Stimulated activated naive CD8-positive, alpha-beta T cell treated with anti-CD3 and anti-CD28 coated beads, Interleukin-15, amount 100 ng/mL, for 72 hours (primary cell): ENCODE measurements at regions not wholly inside any gene's neighbourhood (a gene's known extent, or its start where the extent isn't known, plus 50 kb on each side); places are given as distances from the start of the nearest gene placed in this dataset.
A peak's percentile ranks its signal among the peaks of the same experiment; 100 is the strongest.

Experiments
- ATAC-seq: fragments of 150-1000 bp; cut with Tn5 transposase; 2 replicates; pipeline ENCODE4 v1.10.0; 2021; ENCODE audit warnings: mild to moderate bottlenecking, moderate library complexity
- DNase-seq, 2 donors: peaks; one replicate each; pipeline ENCODE4 v3.0.0; 2021 to 2022
- H3K27ac Mint-ChIP-seq, 2 donors: one replicate each; pipeline ENCODE4 v1.8.0; 2022; ENCODE audit warnings: mild to moderate bottlenecking in 2 of 2, mixed read lengths in 2 of 2, moderate library complexity in 2 of 2
- H3K27me3 Mint-ChIP-seq: one replicate; pipeline ENCODE4 v1.8.0; 2022; ENCODE audit warnings: mixed read lengths
- H3K4me1 Mint-ChIP-seq: one replicate; pipeline ENCODE4 v1.8.0; 2022; ENCODE audit warnings: mild to moderate bottlenecking, mixed read lengths
- H3K4me3 Mint-ChIP-seq, 2 donors: one replicate each; pipeline ENCODE4 v1.8.0; 2022; ENCODE audit warnings: mild to moderate bottlenecking in 2 of 2, mixed read lengths in 2 of 2, moderate library complexity in 1 of 2
- H3K9me3 Mint-ChIP-seq, 2 donors: one replicate each; pipeline ENCODE4 v1.8.0; 2022; ENCODE audit warnings: mixed read lengths in 2 of 2

DNA sequence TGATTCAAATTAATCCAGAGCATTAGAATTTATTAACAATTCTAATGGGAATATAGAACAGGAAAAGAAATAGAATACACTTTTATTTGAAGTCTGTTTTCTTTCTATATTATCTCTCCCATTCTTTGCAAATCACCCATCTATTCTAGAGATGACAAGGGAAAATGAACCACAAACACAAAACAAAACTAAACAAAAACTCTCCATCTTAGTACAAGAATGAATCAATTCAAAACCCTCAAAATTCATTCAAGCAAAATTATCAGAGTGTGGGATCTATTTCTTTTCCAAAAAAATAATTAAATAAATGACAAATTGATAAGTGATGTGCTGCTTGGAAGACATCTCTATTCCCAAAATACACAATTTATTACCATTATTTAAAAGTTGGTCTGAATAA lies 400.1 kb upstream of the NWD2 start:
- no peaks in the 10 kb centered on the region for H3K9me3 Mint-ChIP-seq
- no peak overlapping the region for H3K27ac Mint-ChIP-seq
- H3K27me3 Mint-ChIP-seq, result no peaks in the 10 kb centered on the region
- no peak overlapping the region for H3K4me3 Mint-ChIP-seq
- no peaks in the 10 kb centered on the region for H3K4me1 Mint-ChIP-seq
- DNase-seq (no peak), ATAC-seq (no peak)

DNA sequence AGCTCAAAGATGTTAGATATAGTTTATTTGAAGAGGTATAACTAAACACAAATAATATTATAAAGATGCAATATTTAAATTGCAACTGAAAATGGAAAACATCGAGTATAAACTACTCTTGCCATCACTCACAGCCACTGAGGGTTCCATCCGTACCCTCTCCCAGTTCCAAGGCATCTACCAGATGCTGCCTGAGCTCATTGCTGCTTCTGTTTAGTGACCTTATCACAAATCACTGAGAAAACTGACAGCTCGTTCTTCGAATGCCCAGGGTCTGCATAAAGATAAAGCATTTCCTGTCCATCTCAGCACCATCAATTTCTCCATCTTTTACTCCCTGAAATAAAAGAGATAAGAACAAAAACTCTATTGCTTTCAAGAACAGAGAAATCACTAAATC lies 391.7 kb upstream of the NWD2 start:
- peaks cover 0 to 14% of the 10 kb centered on the region in 2 donors for H3K9me3 Mint-ChIP-seq
- H3K4me1 Mint-ChIP-seq, result no peaks in the 10 kb centered on the region
- ATAC-seq, result no peak
- H3K27ac Mint-ChIP-seq, result no peak overlapping the region
- H3K27me3 Mint-ChIP-seq, result no peaks in the 10 kb centered on the region
- no peak overlapping the region for H3K4me3 Mint-ChIP-seq
- no peak for DNase-seq

GRCh38 chr4:36854554-36854953 lies 390.0 kb upstream of the NWD2 start:
- H3K9me3 Mint-ChIP-seq, result peaks cover 10 to 14% of the 10 kb centered on the region in 2 donors
- H3K27me3 Mint-ChIP-seq, result no peaks in the 10 kb centered on the region
- no peak for DNase-seq
- no peak overlapping the region for H3K4me3 Mint-ChIP-seq
- ATAC-seq, result no peak
- H3K27ac Mint-ChIP-seq, result no peak overlapping the region
- no peaks in the 10 kb centered on the region for H3K4me1 Mint-ChIP-seq

GRCh38 chr4:36863601-36864000 lies 380.9 kb upstream of the NWD2 start:
- peaks cover 0 to 6% of the 10 kb centered on the region in 2 donors for H3K9me3 Mint-ChIP-seq
- DNase-seq (no peak), ATAC-seq (no peak)
- H3K27ac Mint-ChIP-seq, result no peak overlapping the region
- H3K4me1 Mint-ChIP-seq, result no peaks in the 10 kb centered on the region
- H3K4me3 Mint-ChIP-seq, result no peak overlapping the region
- no peaks in the 10 kb centered on the region for H3K27me3 Mint-ChIP-seq

GRCh38 chr4:36870121-36870520 lies 374.4 kb upstream of the NWD2 start:
- H3K4me3 Mint-ChIP-seq, result no peak overlapping the region
- H3K27me3 Mint-ChIP-seq, result no peaks in the 10 kb centered on the region
- no peak for DNase-seq

DNA sequence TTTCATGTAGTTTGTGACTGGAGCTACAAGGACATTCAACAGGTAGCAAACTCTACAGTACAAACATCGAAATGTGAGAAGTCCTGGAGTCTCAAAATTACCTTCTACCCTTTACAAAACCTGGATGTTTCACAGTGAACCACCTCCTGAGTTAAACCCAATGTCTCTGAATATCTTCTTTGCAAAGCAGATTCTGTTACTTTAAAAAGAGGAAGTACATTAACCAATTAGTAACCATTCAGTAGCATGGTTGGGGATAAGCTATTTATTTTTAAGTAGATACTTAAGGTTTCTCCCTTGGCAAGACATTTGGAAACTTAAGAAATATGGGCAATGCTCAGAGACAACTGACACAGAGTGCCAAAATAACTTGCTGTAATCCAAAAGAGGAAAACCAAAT lies 371.9 kb upstream of the NWD2 start:
- DNase-seq (no peak), ATAC-seq (no peak)
- no peaks in the 10 kb centered on the region for H3K4me1 Mint-ChIP-seq
- H3K27ac Mint-ChIP-seq, result no peak overlapping the region
- no peaks in the 10 kb centered on the region for H3K27me3 Mint-ChIP-seq
- no peak overlapping the region for H3K4me3 Mint-ChIP-seq
- H3K9me3 Mint-ChIP-seq, result peaks cover 0 to 4% of the 10 kb centered on the region in 2 donors

More at GRCh38 chr4:36870121-36870520, 374.4 kb upstream of the NWD2 start:
- Mint-ChIP-seq H3K27ac (no peak overlapping the region), H3K9me3 (peaks cover 0 to 4% of the 10 kb centered on the region in 2 donors), H3K4me1 (no peaks in the 10 kb centered on the region)
- no peak for ATAC-seq

DNA sequence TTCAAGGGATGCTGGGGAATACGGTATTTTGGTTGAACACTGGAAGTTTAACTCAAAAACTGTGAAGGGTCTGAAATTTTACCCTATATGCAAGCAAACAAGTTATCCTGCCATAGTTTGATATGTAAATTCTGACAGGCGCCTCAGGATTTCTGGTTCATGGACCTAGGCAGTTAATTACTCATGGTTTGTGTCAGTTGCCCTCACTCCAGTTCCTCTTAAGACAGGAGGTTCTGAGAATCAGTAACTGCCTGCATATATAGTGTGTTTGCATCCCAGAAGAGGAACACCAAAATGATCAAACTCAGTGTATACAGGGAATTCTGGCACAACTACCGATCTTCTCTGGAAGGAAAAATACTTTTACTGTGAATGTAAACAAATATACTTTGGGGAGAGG lies 360.4 kb upstream of the NWD2 start:
- ATAC-seq, result no peak

GRCh38 chr4:36891971-36892370 lies 352.6 kb upstream of the NWD2 start:
- H3K9me3 Mint-ChIP-seq, result peaks cover 0 to 4% of the 10 kb centered on the region in 2 donors
- H3K27me3 Mint-ChIP-seq, result no peaks in the 10 kb centered on the region
- DNase-seq (no peak), ATAC-seq (no peak)
- no peak overlapping the region for H3K4me3 Mint-ChIP-seq
- no peaks in the 10 kb centered on the region for H3K4me1 Mint-ChIP-seq
- H3K27ac Mint-ChIP-seq, result no peak overlapping the region

More for the DNA sequence above, 360.4 kb upstream of the NWD2 start:
- Mint-ChIP-seq H3K27ac (no peak overlapping the region), H3K27me3 (no peaks in the 10 kb centered on the region), H3K9me3 (peaks cover 0 to under 1% of the 10 kb centered on the region in 2 donors), H3K4me3 (no peak overlapping the region), H3K4me1 (no peaks in the 10 kb centered on the region)
- no peak for DNase-seq

- Mint-ChIP-seq H3K4me3 (no peak overlapping the region), H3K4me1 (no peaks in the 10 kb centered on the region), H3K27me3 (no peaks in the 10 kb centered on the region), H3K9me3 (peaks cover 0 to 5% of the 10 kb centered on the region in 2 donors), H3K27ac (peak overlapping the region in 1 of 2 donors; percentile 12)
- DNase-seq, result no peak
- ATAC-seq, result no peak
Measured at GRCh38 chr4:36900446-36900987, 344.0 kb upstream of the NWD2 start.

DNA sequence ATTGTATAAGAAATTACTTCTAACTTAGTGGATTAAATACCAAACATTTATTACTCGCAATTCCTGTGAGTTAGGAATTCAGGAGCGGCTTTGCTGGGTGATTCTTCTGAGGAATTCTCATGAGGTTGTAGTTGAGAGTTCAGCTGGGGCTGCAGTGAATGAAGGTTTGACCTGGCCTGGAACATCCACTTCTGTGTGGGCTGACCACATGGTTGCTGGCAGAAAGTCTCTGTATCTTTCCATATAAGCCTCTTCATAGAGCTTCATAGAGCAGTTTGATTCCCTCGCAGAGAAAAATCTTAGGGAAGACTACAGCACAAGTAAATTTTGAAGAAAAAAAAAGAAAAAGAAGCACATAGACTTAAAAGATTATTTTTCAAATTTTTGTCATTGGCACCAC lies 339.7 kb upstream of the NWD2 start:
- no peaks in the 10 kb centered on the region for H3K4me1 Mint-ChIP-seq
- no peak overlapping the region for H3K4me3 Mint-ChIP-seq
- H3K9me3 Mint-ChIP-seq, result no peaks in the 10 kb centered on the region
- no peak for DNase-seq
- no peak for ATAC-seq
- no peak overlapping the region for H3K27ac Mint-ChIP-seq
- H3K27me3 Mint-ChIP-seq, result no peaks in the 10 kb centered on the region

DNA sequence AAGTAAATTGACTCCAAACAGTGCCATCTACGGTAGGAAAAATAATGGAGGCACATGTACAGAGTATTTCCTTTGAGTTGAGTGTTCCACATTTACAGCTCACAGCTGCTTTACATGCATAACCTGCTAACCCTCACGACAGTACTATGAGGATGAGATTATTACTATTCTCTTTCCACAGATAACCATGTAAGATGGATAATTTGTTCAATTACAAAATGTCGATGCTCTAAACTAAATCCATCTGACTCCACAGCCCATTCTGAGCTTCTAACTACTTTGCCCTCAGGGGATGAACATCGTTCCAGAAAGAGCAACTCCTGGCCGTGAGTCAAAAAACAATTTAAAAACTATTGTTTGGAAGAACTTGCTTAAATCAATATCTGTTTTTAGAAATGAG lies 330.4 kb upstream of the NWD2 start:
- no peaks in the 10 kb centered on the region for H3K4me1 Mint-ChIP-seq
- ATAC-seq (no peak), DNase-seq (no peak)
- no peak overlapping the region for H3K4me3 Mint-ChIP-seq
- H3K27me3 Mint-ChIP-seq, result no peaks in the 10 kb centered on the region
- peaks cover 0 to 8% of the 10 kb centered on the region in 2 donors for H3K9me3 Mint-ChIP-seq
- no peak overlapping the region for H3K27ac Mint-ChIP-seq

DNA sequence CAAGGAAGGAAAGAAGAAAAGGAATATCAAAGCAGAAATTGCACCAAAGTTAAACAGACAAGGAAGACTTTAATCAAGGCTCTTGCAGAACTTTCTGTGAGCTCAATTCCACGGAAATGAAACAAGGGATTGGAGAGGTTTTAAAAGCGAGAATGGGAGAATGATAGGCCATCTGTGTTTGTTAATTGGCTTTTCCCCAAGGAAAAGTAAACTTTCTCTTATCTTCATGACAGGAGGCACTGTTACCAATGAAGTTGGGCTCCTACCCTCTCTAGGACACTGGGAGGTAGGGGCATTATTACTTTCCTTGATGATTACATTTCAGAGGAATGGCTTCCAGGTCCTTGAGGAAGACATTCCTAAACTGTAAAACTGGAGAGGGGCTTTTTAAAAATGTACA lies 328.8 kb upstream of the NWD2 start:
- ATAC-seq (no peak), DNase-seq (no peak)
- Mint-ChIP-seq H3K27me3 (no peaks in the 10 kb centered on the region), H3K4me3 (no peak overlapping the region), H3K9me3 (peaks cover 0 to 8% of the 10 kb centered on the region in 2 donors), H3K27ac (no peak overlapping the region), H3K4me1 (no peaks in the 10 kb centered on the region)

GRCh38 chr4:36917413-36917812 lies 327.1 kb upstream of the NWD2 start:
- DNase-seq (no peak), ATAC-seq (no peak)
- Mint-ChIP-seq H3K27me3 (no peaks in the 10 kb centered on the region), H3K27ac (no peak overlapping the region), H3K4me1 (no peaks in the 10 kb centered on the region), H3K4me3 (no peak overlapping the region), H3K9me3 (peaks cover 0 to 8% of the 10 kb centered on the region in 2 donors)

- Mint-ChIP-seq H3K27me3 (no peaks in the 10 kb centered on the region), H3K4me3 (no peak overlapping the region), H3K4me1 (no peaks in the 10 kb centered on the region), H3K27ac (no peak overlapping the region), H3K9me3 (no peaks in the 10 kb centered on the region)
- no peak for DNase-seq
- ATAC-seq, result no peak
Measured at GRCh38 chr4:36919721-36920120, 324.8 kb upstream of the NWD2 start.

DNA sequence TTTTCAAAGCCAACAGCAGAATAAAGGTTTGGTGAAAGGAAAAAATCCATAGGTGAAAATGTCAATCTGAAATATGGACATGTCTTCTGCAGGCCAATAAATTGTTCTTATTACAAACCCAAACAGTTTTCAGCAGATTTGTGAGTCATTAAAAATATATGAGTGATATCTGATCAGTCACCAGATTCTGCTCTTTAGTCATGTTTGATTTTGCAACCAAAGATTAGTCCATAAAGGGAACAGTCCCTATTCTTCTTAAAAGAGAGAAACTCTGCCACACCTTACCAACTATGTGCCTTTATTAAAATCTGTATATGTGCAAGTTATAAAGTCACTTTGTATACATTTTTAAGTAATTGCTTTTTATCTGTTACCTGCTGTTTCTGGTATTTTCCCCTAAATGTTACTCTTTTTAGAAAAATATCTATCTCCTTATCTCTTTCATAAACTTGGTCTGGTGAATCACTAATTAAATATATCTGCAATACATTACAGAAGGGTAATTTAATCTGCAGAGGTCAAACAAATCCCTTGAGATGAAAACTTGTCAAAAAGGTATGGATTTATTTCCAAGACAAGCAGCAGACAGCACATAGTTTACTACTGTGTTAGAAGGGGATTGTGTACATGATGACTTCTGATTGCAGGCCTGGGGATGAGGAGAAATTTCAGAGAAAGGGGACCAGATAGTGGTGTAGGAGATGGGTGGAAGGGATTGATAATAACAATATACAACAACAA lies 322.9 kb upstream of the NWD2 start:
- no peak overlapping the region for H3K4me3 Mint-ChIP-seq
- DNase-seq (no peak), ATAC-seq (no peak)
- H3K27me3 Mint-ChIP-seq, result no peaks in the 10 kb centered on the region
- no peaks in the 10 kb centered on the region for H3K4me1 Mint-ChIP-seq
- H3K27ac Mint-ChIP-seq, result no peak overlapping the region
- no peaks in the 10 kb centered on the region for H3K9me3 Mint-ChIP-seq

DNA sequence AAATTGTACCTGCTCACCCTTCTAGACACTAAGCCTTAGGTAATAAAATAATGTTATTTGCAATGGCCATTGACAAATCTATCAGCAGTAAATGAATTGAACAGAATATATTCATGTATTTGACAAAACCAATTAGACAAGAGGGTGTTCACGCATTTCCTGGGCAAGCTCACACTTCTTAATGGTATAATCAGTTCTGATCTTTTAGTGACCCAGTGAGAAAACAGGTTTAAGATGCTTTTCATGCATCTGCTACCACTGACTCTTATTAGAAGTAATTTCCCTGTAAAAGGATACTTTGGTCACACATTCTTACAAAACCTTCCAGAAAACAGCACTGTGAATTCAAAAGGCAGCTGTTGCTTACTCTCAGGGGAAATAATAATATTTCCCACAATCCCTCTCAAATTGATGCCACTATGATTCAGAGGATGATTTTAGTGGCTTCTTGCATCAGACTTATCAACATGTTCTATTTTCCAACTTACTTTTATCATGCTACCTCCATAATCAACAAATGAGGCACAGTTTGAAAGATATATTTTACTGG lies 313.9 kb upstream of the NWD2 start:
- H3K9me3 Mint-ChIP-seq, result peaks cover 0 to 9% of the 10 kb centered on the region in 2 donors
- DNase-seq (no peak), ATAC-seq (no peak)
- H3K4me1 Mint-ChIP-seq, result no peaks in the 10 kb centered on the region
- H3K27ac Mint-ChIP-seq, result no peak overlapping the region
- H3K4me3 Mint-ChIP-seq, result no peak overlapping the region
- no peaks in the 10 kb centered on the region for H3K27me3 Mint-ChIP-seq
